Fibroblast of lung (primary cell): ENCODE measurements at regions not wholly inside any gene's neighbourhood (a gene's known extent, or its start where the extent isn't known, plus 50 kb on each side); places are given as distances from the start of the nearest gene placed in this dataset.

Experiments used
- DNase-seq, 2 donors: peaks; one replicate each; pipeline versions ENCODE4 v3.0.0 to v3.0.0-alpha.2; 2010; ENCODE audit warnings: low read depth in 2 of 2
- H2AFZ ChIP-seq: 2 replicates; pipeline ENCODE4 v1.5.1; 2012; ENCODE audit warnings: low read length, control low read depth, inconsistent platforms
- H3K27ac ChIP-seq: 2 replicates; pipeline ENCODE4 v1.5.1; 2011; ENCODE audit warnings: low read length, control low read depth; ENCODE audit not compliant: insufficient read depth
- H3K27me3 ChIP-seq: 2 replicates; pipeline ENCODE4 v1.5.1; 2011; ENCODE audit warnings: mild to moderate bottlenecking, low read length; ENCODE audit not compliant: control insufficient read depth, insufficient read depth
- H3K36me3 ChIP-seq: 2 replicates; pipeline ENCODE4 v1.5.1; 2011; ENCODE audit warnings: low read length; ENCODE audit not compliant: control insufficient read depth, insufficient read depth
- H3K4me1 ChIP-seq: 2 replicates; pipeline ENCODE4 v1.5.1; 2011; ENCODE audit warnings: low read length; ENCODE audit not compliant: control insufficient read depth, insufficient read depth; ENCODE audit errors: extremely low read depth
- H3K4me2 ChIP-seq: 2 replicates; pipeline ENCODE4 v1.5.1; 2011; ENCODE audit warnings: low read length, control low read depth; ENCODE audit not compliant: insufficient read depth; ENCODE audit errors: extremely low read depth
- H3K4me3 ChIP-seq, 4 experiments: fragments of 200-600 bp in 1 of 4; sonication (generic) in 1 of 4; replicated peaks in 1 of 4; 2 replicates each; pipeline ENCODE4 v1.5.1; 2011 to 2016; ENCODE audit warnings: low read length in 4 of 4, low read depth in 3 of 4, mild to moderate bottlenecking in 3 of 4, control low read depth in 2 of 4, inconsistent platforms in 1 of 4, mixed read lengths in 1 of 4; ENCODE audit not compliant: insufficient read depth in 1 of 4; ENCODE audit errors: control extremely low read depth in 1 of 4
- H3K79me2 ChIP-seq: 2 replicates; pipeline ENCODE4 v1.5.1; 2012; ENCODE audit warnings: mild to moderate bottlenecking, low read length, inconsistent platforms; ENCODE audit not compliant: control insufficient read depth, insufficient read depth
- H3K9ac ChIP-seq: 2 replicates; pipeline ENCODE4 v1.5.1; 2011; ENCODE audit warnings: mild to moderate bottlenecking, low read length, control low read depth; ENCODE audit not compliant: insufficient read depth
- H3K9me3 ChIP-seq: 2 replicates; pipeline ENCODE4 v1.5.1; 2012; ENCODE audit warnings: low read depth, low read length; ENCODE audit not compliant: control insufficient read depth, insufficient read depth
- H4K20me1 ChIP-seq: 2 replicates; pipeline ENCODE4 v1.5.1; 2011; ENCODE audit warnings: low read length; ENCODE audit not compliant: control insufficient read depth, insufficient read depth; ENCODE audit errors: extremely low read depth
- EZH2 ChIP-seq: IDR thresholded peaks from 2 replicates; pipeline ENCODE4 v1.5.1; 2012; ENCODE audit warnings: low read length, control low read depth, mild to moderate bottlenecking; ENCODE audit errors: missing control alignments
- TF ChIP-seq, protein P1 (sequence below), 2 donors: IDR thresholded peaks in 1 of 2; conservative IDR thresholded peaks in 1 of 2; 1 replicate in 1 of 2; 2 replicates in 1 of 2; pipeline ENCODE4 v1.5.1; 2011 to 2012; ENCODE audit warnings: low read length in 2 of 2, control low read depth in 1 of 2, inconsistent platforms in 1 of 2, low read depth in 1 of 2, mild to moderate bottlenecking in 1 of 2

DNA sequence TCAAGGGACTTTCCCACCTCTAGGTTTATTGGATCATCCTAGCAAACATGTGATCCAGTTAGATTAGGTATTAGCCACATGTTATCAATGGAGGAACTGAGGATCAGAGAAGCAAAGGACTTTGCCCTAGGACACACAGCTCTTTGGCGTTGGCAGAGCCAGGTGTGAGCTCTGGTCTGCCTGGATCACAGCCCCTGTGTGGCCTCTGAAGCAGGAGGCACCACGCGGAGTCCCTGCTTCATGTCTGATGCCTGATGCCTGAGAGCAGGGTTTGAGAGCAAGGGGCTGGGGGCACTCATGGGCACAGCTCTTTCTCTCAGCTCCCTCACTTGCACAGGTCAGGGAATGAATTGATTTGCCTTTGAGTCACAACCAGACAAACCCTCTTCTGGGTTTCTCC is 64.7 kb upstream of the CTBP2 start:
- Histone ChIP-seq H3K4me2 (no peak overlapping the region), H3K27ac (no peak overlapping the region), H4K20me1 (no peaks in the 10 kb centered on the region), H3K79me2 (no peaks in the 10 kb centered on the region), H3K9me3 (no peaks in the 10 kb centered on the region), H3K36me3 (no peaks in the 10 kb centered on the region), H3K9ac (no peak overlapping the region), H2AFZ (no peak overlapping the region), H3K4me3 (no peak overlapping the region), H3K27me3 (no peaks in the 10 kb centered on the region), H3K4me1 (no peaks in the 10 kb centered on the region)
- TF ChIP-seq EZH2: no peak
- TF ChIP-seq, protein P1, sequence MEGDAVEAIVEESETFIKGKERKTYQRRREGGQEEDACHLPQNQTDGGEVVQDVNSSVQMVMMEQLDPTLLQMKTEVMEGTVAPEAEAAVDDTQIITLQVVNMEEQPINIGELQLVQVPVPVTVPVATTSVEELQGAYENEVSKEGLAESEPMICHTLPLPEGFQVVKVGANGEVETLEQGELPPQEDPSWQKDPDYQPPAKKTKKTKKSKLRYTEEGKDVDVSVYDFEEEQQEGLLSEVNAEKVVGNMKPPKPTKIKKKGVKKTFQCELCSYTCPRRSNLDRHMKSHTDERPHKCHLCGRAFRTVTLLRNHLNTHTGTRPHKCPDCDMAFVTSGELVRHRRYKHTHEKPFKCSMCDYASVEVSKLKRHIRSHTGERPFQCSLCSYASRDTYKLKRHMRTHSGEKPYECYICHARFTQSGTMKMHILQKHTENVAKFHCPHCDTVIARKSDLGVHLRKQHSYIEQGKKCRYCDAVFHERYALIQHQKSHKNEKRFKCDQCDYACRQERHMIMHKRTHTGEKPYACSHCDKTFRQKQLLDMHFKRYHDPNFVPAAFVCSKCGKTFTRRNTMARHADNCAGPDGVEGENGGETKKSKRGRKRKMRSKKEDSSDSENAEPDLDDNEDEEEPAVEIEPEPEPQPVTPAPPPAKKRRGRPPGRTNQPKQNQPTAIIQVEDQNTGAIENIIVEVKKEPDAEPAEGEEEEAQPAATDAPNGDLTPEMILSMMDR (conservative IDR thresholded peaks at IDR 0.05 in 1 of 2, IDR thresholded peaks at IDR 0.05 in 1 of 2; ENCODE audit: low read depth in 1 of 2, low read length in 2 of 2): no peak
- no peak for DNase-seq

DNA sequence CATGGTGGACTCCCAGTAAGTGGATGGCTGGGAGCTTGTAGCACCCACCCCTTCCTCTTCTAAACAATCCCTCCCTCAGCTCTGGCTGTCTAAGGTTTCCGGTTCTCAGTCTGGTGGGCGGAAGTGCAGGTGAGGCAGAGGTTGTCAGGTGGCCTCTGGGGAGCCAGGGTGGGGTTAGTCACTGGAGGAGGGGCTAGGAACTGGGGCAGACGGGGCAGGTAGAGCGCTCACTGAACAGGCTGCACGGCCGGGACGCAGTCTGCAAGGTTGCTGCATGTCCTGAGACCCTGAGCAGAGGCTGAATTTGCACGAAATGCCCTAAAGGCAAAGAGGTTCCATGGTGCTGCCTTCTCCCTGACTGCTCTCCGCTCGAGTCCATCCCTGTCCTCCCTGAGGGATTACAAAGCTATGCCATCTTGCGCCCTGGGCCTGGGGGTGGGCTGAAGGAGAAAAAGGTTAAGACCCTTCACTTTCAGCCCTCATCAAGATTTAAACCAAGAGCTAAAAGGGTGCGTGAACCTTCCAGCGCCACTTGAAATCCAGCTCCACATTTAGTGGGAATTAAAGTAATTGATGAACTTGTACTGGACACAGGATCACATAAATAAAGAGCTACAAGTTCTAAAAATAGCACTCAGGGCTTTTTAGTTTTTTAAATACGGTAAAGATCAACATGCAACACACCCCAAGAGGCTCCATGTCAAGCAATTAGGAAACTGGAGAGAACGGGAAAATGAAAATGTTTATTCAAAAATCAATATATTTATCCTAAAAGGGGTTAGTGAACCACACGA is 62.3 kb upstream of the CTBP2 start:
- Histone ChIP-seq H2AFZ (no peak overlapping the region), H3K4me2 (no peak overlapping the region), H3K9me3 (no peaks in the 10 kb centered on the region), H3K9ac (no peak overlapping the region), H3K36me3 (no peaks in the 10 kb centered on the region), H3K27ac (no peak overlapping the region), H3K79me2 (no peaks in the 10 kb centered on the region), H3K4me3 (no peak overlapping the region), H3K27me3 (no peaks in the 10 kb centered on the region), H4K20me1 (no peaks in the 10 kb centered on the region), H3K4me1 (no peaks in the 10 kb centered on the region)
- no peak for DNase-seq
- TF ChIP-seq, protein P1 (conservative IDR thresholded peaks at IDR 0.05 in 1 of 2, IDR thresholded peaks at IDR 0.05 in 1 of 2; ENCODE audit: low read depth in 1 of 2, low read length in 2 of 2): no peak
- TF ChIP-seq EZH2: no peak

- TF ChIP-seq, protein P1 (conservative IDR thresholded peaks at IDR 0.05 in 1 of 2, IDR thresholded peaks at IDR 0.05 in 1 of 2; ENCODE audit: low read depth in 1 of 2, low read length in 2 of 2): no peak
- TF ChIP-seq EZH2: no peak
- H4K20me1 ChIP-seq: no peaks in the 10 kb centered on the region
- no peaks in the 10 kb centered on the region for H3K27me3 ChIP-seq
- H3K4me1 ChIP-seq: no peaks in the 10 kb centered on the region
- no peaks in the 10 kb centered on the region for H3K36me3 ChIP-seq
- DNase-seq: no peak
- H3K9ac ChIP-seq: no peak overlapping the region
- H3K4me3 ChIP-seq: no peak overlapping the region
- no peak overlapping the region for H3K27ac ChIP-seq
- no peak overlapping the region for H2AFZ ChIP-seq
- no peaks in the 10 kb centered on the region for H3K9me3 ChIP-seq
- no peak overlapping the region for H3K4me2 ChIP-seq
- no peaks in the 10 kb centered on the region for H3K79me2 ChIP-seq
These were observed 61.4 kb upstream of the CTBP2 start for GRCh38 chr10:125221716-125222115.
